A673 (cell line): ENCODE measurements at regions not wholly inside any gene's neighbourhood (a gene's known extent, or its start where the extent isn't known, plus 50 kb on each side); places are given as distances from the start of the nearest gene placed in this dataset.

Experiments
- BruUV-seq: library from RNA; stranded (reverse); fragments of 400-500 nt; replicated peaks from 2 replicates; lab custom pipeline; 2021; lab: Mats Ljungman, UMichigan
- CTCF ChIA-PET: fragments of 300-600 bp; sonication (Branson Sonifier 250); formaldehyde crosslinking; loops from one replicate; lab custom pipeline; 2022; ENCODE audit warnings: antibody characterized with exemption; lab: Charles Lee
- POLR2A ChIA-PET: fragments of 300-600 bp; sonication (Branson Sonifier 250); formaldehyde crosslinking; loops from one replicate; lab custom pipeline; 2022; ENCODE audit warnings: antibody characterized with exemption; ENCODE audit not compliant: low non-redundant PET; lab: Charles Lee
- DNase-seq: peaks from one replicate; pipeline ENCODE4 v3.0.0-alpha.2; 2015; ENCODE audit warnings: low spot score
- H3K27ac ChIP-seq: fragments of 200-600 bp; sonication (generic); 2 replicates; pipeline ENCODE4 v1.5.1; 2016; ENCODE audit warnings: mixed run types, low read depth, mild to moderate bottlenecking, mixed read lengths, antibody characterized with exemption, low read length; ENCODE audit not compliant: poor library complexity, severe bottlenecking
- H3K27me3 ChIP-seq: fragments of 200-600 bp; sonication (generic); replicated peaks from 2 replicates; pipeline ENCODE4 v1.6.1; 2017; ENCODE audit warnings: mixed run types, low read depth, mild to moderate bottlenecking, mixed read lengths, antibody characterized with exemption, low read length; ENCODE audit not compliant: insufficient read depth, poor library complexity
- H3K36me3 ChIP-seq: fragments of 200-600 bp; sonication (generic); 2 replicates; pipeline ENCODE4 v1.6.1; 2016; ENCODE audit warnings: mixed run types, mild to moderate bottlenecking, mixed read lengths, antibody characterized with exemption, low read length; ENCODE audit not compliant: insufficient read depth, poor library complexity, severe bottlenecking
- H3K4me1 ChIP-seq: fragments of 200-600 bp; sonication (generic); 2 replicates; pipeline ENCODE4 v1.6.1; 2017; ENCODE audit warnings: mixed run types, mild to moderate bottlenecking, mixed read lengths, antibody characterized with exemption, low read length; ENCODE audit not compliant: insufficient read depth, poor library complexity, severe bottlenecking
- H3K4me3 ChIP-seq: fragments of 200-600 bp; sonication (generic); 2 replicates; pipeline ENCODE4 v1.5.1; 2016; ENCODE audit warnings: low read depth, mixed run types, mild to moderate bottlenecking, mixed read lengths, low read length; ENCODE audit not compliant: poor library complexity, severe bottlenecking
- H3K9me3 ChIP-seq: fragments of 200-600 bp; sonication (generic); 2 replicates; pipeline ENCODE4 v1.6.1; 2016; ENCODE audit warnings: mixed run types, low read depth, mild to moderate bottlenecking, mixed read lengths, antibody characterized with exemption, low read length; ENCODE audit not compliant: poor library complexity, severe bottlenecking
- EZH2 ChIP-seq: fragments of 200-600 bp; sonication (generic); IDR thresholded peaks from 2 replicates; pipeline ENCODE4 v1.6.1; 2017; ENCODE audit warnings: borderline replicate concordance, low read depth, mild to moderate bottlenecking, mixed read lengths, antibody characterized with exemption, low read length; ENCODE audit not compliant: poor library complexity, severe bottlenecking
- intact Hi-C: fragments of 100-400 bp; cut with micrococcal nuclease; formaldehyde crosslinking; loops from one replicate; pipeline ENCODE4 v1.10.0; 2022; ENCODE audit not compliant: unreplicated experiment
- TF ChIP-seq, protein P1 (sequence below): fragments of 300-800, 200-600 bp; sonication (generic); conservative IDR thresholded peaks from 2 replicates; pipeline ENCODE4 v1.5.1; 2017; ENCODE audit warnings: low read depth, mild to moderate bottlenecking, antibody characterized with exemption, low read length, moderate library complexity, mixed read lengths

GRCh38 chr5:61878471-61878870, 427.5 kb upstream of the KIF2A start:
- Histone ChIP-seq H3K4me3 (no peak overlapping the region), H3K27ac (no peak overlapping the region), H3K27me3 (no peaks in the 10 kb centered on the region), H3K9me3 (no peaks in the 10 kb centered on the region), H3K4me1 (no peaks in the 10 kb centered on the region), H3K36me3 (no peaks in the 10 kb centered on the region)
- CTCF ChIA-PET, result no interaction called here
- BruUV-seq, result no TSS peak
- DNase-seq, result no peak
- TF ChIP-seq, protein P1, sequence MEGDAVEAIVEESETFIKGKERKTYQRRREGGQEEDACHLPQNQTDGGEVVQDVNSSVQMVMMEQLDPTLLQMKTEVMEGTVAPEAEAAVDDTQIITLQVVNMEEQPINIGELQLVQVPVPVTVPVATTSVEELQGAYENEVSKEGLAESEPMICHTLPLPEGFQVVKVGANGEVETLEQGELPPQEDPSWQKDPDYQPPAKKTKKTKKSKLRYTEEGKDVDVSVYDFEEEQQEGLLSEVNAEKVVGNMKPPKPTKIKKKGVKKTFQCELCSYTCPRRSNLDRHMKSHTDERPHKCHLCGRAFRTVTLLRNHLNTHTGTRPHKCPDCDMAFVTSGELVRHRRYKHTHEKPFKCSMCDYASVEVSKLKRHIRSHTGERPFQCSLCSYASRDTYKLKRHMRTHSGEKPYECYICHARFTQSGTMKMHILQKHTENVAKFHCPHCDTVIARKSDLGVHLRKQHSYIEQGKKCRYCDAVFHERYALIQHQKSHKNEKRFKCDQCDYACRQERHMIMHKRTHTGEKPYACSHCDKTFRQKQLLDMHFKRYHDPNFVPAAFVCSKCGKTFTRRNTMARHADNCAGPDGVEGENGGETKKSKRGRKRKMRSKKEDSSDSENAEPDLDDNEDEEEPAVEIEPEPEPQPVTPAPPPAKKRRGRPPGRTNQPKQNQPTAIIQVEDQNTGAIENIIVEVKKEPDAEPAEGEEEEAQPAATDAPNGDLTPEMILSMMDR, result no peak
- TF ChIP-seq EZH2, result no peak
- intact Hi-C loops, result no loop called here
- POLR2A ChIA-PET, result no interaction called here

- no peak overlapping the region for H3K4me3 ChIP-seq
- no peak overlapping the region for H3K27ac ChIP-seq
- DNase-seq, result peak; percentile 50
- POLR2A ChIA-PET, result no interaction called here
- H3K9me3 ChIP-seq, result no peaks in the 10 kb centered on the region
- CTCF ChIA-PET, result no interaction called here
- H3K4me1 ChIP-seq, result no peaks in the 10 kb centered on the region
- H3K27me3 ChIP-seq, result no peaks in the 10 kb centered on the region
- no peak for TF ChIP-seq EZH2
- TF ChIP-seq, protein P1, result no peak
- no TSS peak for BruUV-seq
- intact Hi-C loops, result no loop called here
- no peaks in the 10 kb centered on the region for H3K36me3 ChIP-seq
Observed at GRCh38 chr5:61881821-61882487, 424.1 kb upstream of the KIF2A start.

GRCh38 chr5:61882901-61883500, 423.0 kb upstream of the KIF2A start:
- intact Hi-C loops, result no loop called here
- Histone ChIP-seq H3K4me3 (no peak overlapping the region), H3K36me3 (no peaks in the 10 kb centered on the region), H3K27me3 (no peaks in the 10 kb centered on the region), H3K4me1 (no peaks in the 10 kb centered on the region), H3K27ac (no peak overlapping the region), H3K9me3 (no peaks in the 10 kb centered on the region)
- ChIA-PET POLR2A (no interaction called here), CTCF (no interaction called here)
- no TSS peak for BruUV-seq
- no peak for DNase-seq
- no peak for TF ChIP-seq EZH2
- TF ChIP-seq, protein P1, result no peak
